ENCODE measurements at regions not wholly inside any gene's neighbourhood (a gene's known extent, or its start where the extent isn't known, plus 50 kb on each side); places are given as distances from the start of the nearest gene placed in this dataset.

GRCh38 chr6:28764761-28765282, 159.0 kb downstream of the TRIM27 start:
- TF ChIP-seq POLR2A (IDR thresholded peaks at IDR 0.05) = no peak
- TF ChIP-seq CTCF (IDR thresholded peaks at IDR 0.05) = no peak
- TF ChIP-seq POLR2AphosphoS5 (IDR thresholded peaks at IDR 0.05; ENCODE audit: insufficient read depth in 1 of 2, low read depth in 1 of 2) = no peak
